ENCODE measurements at regions not wholly inside any gene's neighbourhood (a gene's known extent, or its start where the extent isn't known, plus 50 kb on each side); places are given as distances from the start of the nearest gene placed in this dataset.

GRCh38 chr1:93738075-93738622, 56.5 kb upstream of the BCAR3 start:
- Histone ChIP-seq H3K4me1 (ENCODE audit: low read depth, poor library complexity, severe bottlenecking) (no peaks in the 10 kb centered on the region), H4K20me1 (ENCODE audit: insufficient read depth) (no peaks in the 10 kb centered on the region), H3K27me3 (ENCODE audit: insufficient read depth, low read depth) (no peaks in the 10 kb centered on the region), H3K27ac (no peak overlapping the region), H2AFZ (ENCODE audit: low read depth) (no peak overlapping the region), H3K4me3 (IDR thresholded peaks at IDR 0.05; ENCODE audit: insufficient read depth, low read depth, low read length) (no peak overlapping the region), H3K79me2 (ENCODE audit: insufficient read depth, low read depth) (no peaks in the 10 kb centered on the region), H3K36me3 (ENCODE audit: insufficient read depth) (no peaks in the 10 kb centered on the region), H3K9ac (no peak overlapping the region), H3K4me2 (no peak overlapping the region)
- no peak for TF ChIP-seq CTCF (conservative IDR thresholded peaks at IDR 0.05; ENCODE audit: low read depth, low read length)

GRCh38 chr1:93735722-93736121, 54.1 kb upstream of the BCAR3 start:
- Histone ChIP-seq H3K9ac (no peak overlapping the region), H2AFZ (ENCODE audit: low read depth) (no peak overlapping the region), H3K27ac (no peak overlapping the region), H3K4me3 (IDR thresholded peaks at IDR 0.05; ENCODE audit: insufficient read depth, low read depth, low read length) (no peak overlapping the region), H3K4me2 (no peak overlapping the region), H3K36me3 (ENCODE audit: insufficient read depth) (no peaks in the 10 kb centered on the region), H4K20me1 (ENCODE audit: insufficient read depth) (no peaks in the 10 kb centered on the region), H3K27me3 (ENCODE audit: insufficient read depth, low read depth) (no peaks in the 10 kb centered on the region), H3K79me2 (ENCODE audit: insufficient read depth, low read depth) (no peaks in the 10 kb centered on the region), H3K4me1 (ENCODE audit: low read depth, poor library complexity, severe bottlenecking) (no peaks in the 10 kb centered on the region)
- no peak for TF ChIP-seq CTCF (conservative IDR thresholded peaks at IDR 0.05; ENCODE audit: low read depth, low read length)

GRCh38 chr1:93734999-93735398, 53.4 kb upstream of the BCAR3 start:
- H2AFZ ChIP-seq (ENCODE audit: low read depth), result no peak overlapping the region

GRCh38 chr1:93733340-93733739, 51.7 kb upstream of the BCAR3 start:
- Histone ChIP-seq H3K4me1 (ENCODE audit: low read depth, poor library complexity, severe bottlenecking) (no peaks in the 10 kb centered on the region), H4K20me1 (ENCODE audit: insufficient read depth) (no peaks in the 10 kb centered on the region), H3K79me2 (ENCODE audit: insufficient read depth, low read depth) (no peaks in the 10 kb centered on the region), H3K27me3 (ENCODE audit: insufficient read depth, low read depth) (no peaks in the 10 kb centered on the region), H3K4me2 (no peak overlapping the region), H3K4me3 (IDR thresholded peaks at IDR 0.05; ENCODE audit: insufficient read depth, low read depth, low read length) (no peak overlapping the region), H3K27ac (no peak overlapping the region), H3K9ac (no peak overlapping the region), H3K36me3 (ENCODE audit: insufficient read depth) (no peaks in the 10 kb centered on the region), H2AFZ (ENCODE audit: low read depth) (no peak overlapping the region)
- no peak for TF ChIP-seq CTCF (conservative IDR thresholded peaks at IDR 0.05; ENCODE audit: low read depth, low read length)

More at GRCh38 chr1:93734999-93735398, 53.4 kb upstream of the BCAR3 start:
- Histone ChIP-seq H3K4me1 (ENCODE audit: low read depth, poor library complexity, severe bottlenecking) (no peaks in the 10 kb centered on the region), H3K27me3 (ENCODE audit: insufficient read depth, low read depth) (no peaks in the 10 kb centered on the region), H3K36me3 (ENCODE audit: insufficient read depth) (no peaks in the 10 kb centered on the region), H3K79me2 (ENCODE audit: insufficient read depth, low read depth) (no peaks in the 10 kb centered on the region), H3K4me3 (IDR thresholded peaks at IDR 0.05; ENCODE audit: insufficient read depth, low read depth, low read length) (no peak overlapping the region), H3K4me2 (no peak overlapping the region), H3K27ac (no peak overlapping the region), H3K9ac (no peak overlapping the region), H4K20me1 (ENCODE audit: insufficient read depth) (no peaks in the 10 kb centered on the region)
- TF ChIP-seq CTCF (conservative IDR thresholded peaks at IDR 0.05; ENCODE audit: low read depth, low read length), result no peak

Data from KMS-11 (cell line).